ENCODE measurements at regions not wholly inside any gene's neighbourhood (a gene's known extent, or its start where the extent isn't known, plus 50 kb on each side); places are given as distances from the start of the nearest gene placed in this dataset.
"Not testable (repeated sequence)": the region's sequence is repeated elsewhere in the genome, so short reads cannot be mapped to it uniquely, and the experiment has no call there.

GRCh38 chr9:124164811-124165210, 92.9 kb upstream of the NEK6 start:
- Histone ChIP-seq H3K4me3 (ENCODE audit: low read depth, low read length) (no peak overlapping the region), H3K27ac (ENCODE audit: low read depth, low read length) (no peak overlapping the region), H3K27me3 (ENCODE audit: control insufficient read depth, insufficient read depth, low read length) (peaks cover 23% of the 10 kb centered on the region), H3K9me3 (ENCODE audit: control insufficient read depth, insufficient read depth, low read length) (no peaks in the 10 kb centered on the region)
- TF ChIP-seq CTCF (IDR thresholded peaks at IDR 0.05; ENCODE audit: low read depth, low read length) = no peak
- CTCF ChIA-PET = no interaction called here
- POLR2A ChIA-PET = no interaction called here
- no peak for DNase-seq (ENCODE audit: low read depth, low spot score)

GRCh38 chr9:124174433-124174832, 83.3 kb upstream of the NEK6 start:
- no peaks in the 10 kb centered on the region for H3K9me3 ChIP-seq (ENCODE audit: control insufficient read depth, insufficient read depth, low read length)
- H3K27ac ChIP-seq (ENCODE audit: low read depth, low read length) = no peak overlapping the region
- TF ChIP-seq CTCF (IDR thresholded peaks at IDR 0.05; ENCODE audit: low read depth, low read length) = no peak
- no peak overlapping the region for H3K4me3 ChIP-seq (ENCODE audit: low read depth, low read length)
- peaks cover 33% of the 10 kb centered on the region for H3K27me3 ChIP-seq (ENCODE audit: control insufficient read depth, insufficient read depth, low read length)
- ChIA-PET CTCF (no interaction called here), POLR2A (no interaction called here)
- DNase-seq (ENCODE audit: low read depth, low spot score) = no peak

GRCh38 chr9:124177522-124177921, 80.2 kb upstream of the NEK6 start:
- H3K27me3 ChIP-seq (ENCODE audit: control insufficient read depth, insufficient read depth, low read length) = peaks cover 44% of the 10 kb centered on the region
- H3K27ac ChIP-seq (ENCODE audit: low read depth, low read length); H3K4me3 ChIP-seq (ENCODE audit: low read depth, low read length); POLR2A ChIA-PET; H3K9me3 ChIP-seq (ENCODE audit: control insufficient read depth, insufficient read depth, low read length); CTCF ChIA-PET; DNase-seq (ENCODE audit: low read depth, low spot score): not testable (repeated sequence)

GRCh38 chr9:124179196-124180071, 78.3 kb upstream of the NEK6 start:
- POLR2A ChIA-PET = no interaction called here
- CTCF ChIA-PET = no interaction called here
- Histone ChIP-seq H3K4me3 (ENCODE audit: low read depth, low read length) (no peak overlapping the region), H3K9me3 (ENCODE audit: control insufficient read depth, insufficient read depth, low read length) (peaks cover 3% of the 10 kb centered on the region; the same call in 1 of the 2 replicates), H3K27me3 (ENCODE audit: control insufficient read depth, insufficient read depth, low read length) (peaks cover 38% of the 10 kb centered on the region), H3K27ac (ENCODE audit: low read depth, low read length) (no peak overlapping the region)
- no peak for TF ChIP-seq CTCF (IDR thresholded peaks at IDR 0.05; ENCODE audit: low read depth, low read length)
- DNase-seq (ENCODE audit: low read depth, low spot score) = no peak

- no peak overlapping the region for H3K4me3 ChIP-seq (ENCODE audit: low read depth, low read length)
- ChIA-PET POLR2A (no interaction called here), CTCF (no interaction called here)
- DNase-seq (ENCODE audit: low read depth, low spot score) = peak; percentile 16
- peaks cover 41% of the 10 kb centered on the region for H3K27me3 ChIP-seq (ENCODE audit: control insufficient read depth, insufficient read depth, low read length)
- TF ChIP-seq CTCF (IDR thresholded peaks at IDR 0.05; ENCODE audit: low read depth, low read length) = no peak
- H3K9me3 ChIP-seq (ENCODE audit: control insufficient read depth, insufficient read depth, low read length) = peaks cover 3% of the 10 kb centered on the region; the same call in 1 of the 2 replicates
- no peak overlapping the region for H3K27ac ChIP-seq (ENCODE audit: low read depth, low read length)
These were observed 77.2 kb upstream of the NEK6 start for GRCh38 chr9:124180557-124180956.

Measured in AG04450 (cell line).